Mesendoderm (in vitro differentiated cells): ENCODE measurements at regions not wholly inside any gene's neighbourhood (a gene's known extent, or its start where the extent isn't known, plus 50 kb on each side); places are given as distances from the start of the nearest gene placed in this dataset.
"Not testable (repeated sequence)": the region's sequence is repeated elsewhere in the genome, so short reads cannot be mapped to it uniquely, and the experiment has no call there.

Source experiments
- DNase-seq: peaks from one replicate; pipeline ENCODE4 v3.0.0; 2013
- H2AK5ac ChIP-seq: 2 replicates; pipeline ENCODE4 v1.6.1; 2013; ENCODE audit warnings: low read length, inconsistent platforms
- H2BK120ac ChIP-seq: 2 replicates; pipeline ENCODE4 v1.6.1; 2013; ENCODE audit warnings: low read depth, mild to moderate bottlenecking, low read length, moderate library complexity, mixed read lengths
- H2BK15ac ChIP-seq: replicated peaks from 2 replicates; pipeline ENCODE4 v1.6.1; 2013; ENCODE audit warnings: low read depth, mild to moderate bottlenecking, moderate library complexity
- H2BK5ac ChIP-seq: 2 replicates; pipeline ENCODE4 v1.6.1; 2013; ENCODE audit warnings: low read length, inconsistent platforms
- H3K18ac ChIP-seq: 2 replicates; pipeline ENCODE4 v1.6.1; 2013; ENCODE audit warnings: mild to moderate bottlenecking, low read length, mixed read lengths
- H3K23ac ChIP-seq: one replicate; pipeline ENCODE4 v1.6.1; 2013; ENCODE audit warnings: low read length
- H3K27ac ChIP-seq: 2 replicates; pipeline ENCODE4 v1.5.1; 2013; ENCODE audit warnings: low read depth, mild to moderate bottlenecking, inconsistent platforms, low read length, moderate library complexity
- H3K27me3 ChIP-seq: 2 replicates; pipeline ENCODE4 v1.6.1; 2013; ENCODE audit warnings: low read length, control low read depth, mild to moderate bottlenecking, inconsistent platforms; ENCODE audit not compliant: insufficient read depth, poor library complexity
- H3K36me3 ChIP-seq: 2 replicates; pipeline ENCODE4 v1.6.1; 2013; ENCODE audit warnings: low read length, inconsistent platforms; ENCODE audit not compliant: control insufficient read depth, insufficient read depth
- H3K4ac ChIP-seq: one replicate; pipeline ENCODE4 v1.6.1; 2013; ENCODE audit warnings: low read depth, mild to moderate bottlenecking, low read length, moderate library complexity
- H3K4me1 ChIP-seq: 2 replicates; pipeline ENCODE4 v1.6.1; 2013; ENCODE audit warnings: low read depth, low read length, inconsistent platforms; ENCODE audit not compliant: control insufficient read depth
- H3K4me2 ChIP-seq: 2 replicates; pipeline ENCODE4 v1.6.1; 2013; ENCODE audit warnings: low read length
- H3K4me3 ChIP-seq: 2 replicates; pipeline ENCODE4 v1.5.1; 2013; ENCODE audit warnings: mild to moderate bottlenecking, low read length
- H3K56ac ChIP-seq: one replicate; pipeline ENCODE4 v1.6.1; 2013; ENCODE audit warnings: low read length
- H3K79me1 ChIP-seq: 2 replicates; pipeline ENCODE4 v1.6.1; 2013; ENCODE audit warnings: low read length, inconsistent platforms
- H3K79me2 ChIP-seq: 2 replicates; pipeline ENCODE4 v1.6.1; 2013; ENCODE audit warnings: mild to moderate bottlenecking, low read length; ENCODE audit not compliant: control insufficient read depth, insufficient read depth
- H3K9ac ChIP-seq: 2 replicates; pipeline ENCODE4 v1.6.1; 2013; ENCODE audit warnings: low read length, inconsistent platforms
- H4K5ac ChIP-seq: one replicate; pipeline ENCODE4 v1.6.1; 2013; ENCODE audit warnings: low read length
- H4K8ac ChIP-seq: one replicate; pipeline ENCODE4 v1.6.1; 2013; ENCODE audit warnings: low read depth, mild to moderate bottlenecking, control low read depth, low read length, moderate library complexity
- WGBS: extraction: QIAGEN DNeasy Blood & Tissue Kit; methylation state at CpG from one replicate; pipeline ENCODE4 v1.1.7; 2013; ENCODE audit warnings: low lambda C conversion rate, missing lambda C conversion rate; ENCODE audit not compliant: insufficient coverage; ENCODE audit errors: extremely low coverage; 5-methylcytosine and 5-hydroxymethylcytosine counted together

DNA sequence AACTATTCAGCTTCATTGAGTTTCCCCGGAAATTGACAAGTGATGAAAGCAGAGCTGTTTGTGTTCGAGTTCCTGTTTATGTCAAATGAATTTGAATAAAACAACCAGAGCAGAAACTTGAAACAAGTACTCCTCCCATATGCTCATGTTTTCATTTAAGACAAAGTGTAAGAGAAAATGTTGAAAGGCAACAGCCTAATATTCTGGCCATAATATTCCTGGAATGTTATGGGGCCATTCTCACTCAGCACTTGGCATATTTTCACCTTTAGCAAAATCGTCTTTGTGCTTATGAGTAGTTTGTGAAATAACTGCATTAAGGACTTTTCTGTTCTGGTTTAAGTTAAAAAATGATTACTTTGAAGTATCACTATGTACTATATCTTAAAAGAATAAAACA lies 276.0 kb upstream of the FAT1 start:
- H3K4me1 ChIP-seq: no peaks in the 10 kb centered on the region
- no peak overlapping the region for H3K4ac ChIP-seq
- H3K23ac ChIP-seq: no peak overlapping the region
- no peak for DNase-seq
- H3K79me2 ChIP-seq: no peaks in the 10 kb centered on the region
- H3K9ac ChIP-seq: no peak overlapping the region
- H3K27me3 ChIP-seq: no peaks in the 10 kb centered on the region
- no peaks in the 10 kb centered on the region for H3K36me3 ChIP-seq
- no CpG with 5 or more reads among the region's 3 CpGs for whole genome bisulfite sequencing
- H4K8ac ChIP-seq: no peak overlapping the region
- H3K79me1 ChIP-seq: no peaks in the 10 kb centered on the region
- H3K56ac ChIP-seq: no peak overlapping the region
- H2BK120ac ChIP-seq: no peak overlapping the region
- no peak overlapping the region for H2BK5ac ChIP-seq
- H3K18ac ChIP-seq: no peak overlapping the region
- no peak overlapping the region for H3K27ac ChIP-seq
- no peak overlapping the region for H4K5ac ChIP-seq
- H3K4me3 ChIP-seq: no peak overlapping the region
- no peak overlapping the region for H2AK5ac ChIP-seq
- no peak overlapping the region for H3K4me2 ChIP-seq
- no peak overlapping the region for H2BK15ac ChIP-seq

DNA sequence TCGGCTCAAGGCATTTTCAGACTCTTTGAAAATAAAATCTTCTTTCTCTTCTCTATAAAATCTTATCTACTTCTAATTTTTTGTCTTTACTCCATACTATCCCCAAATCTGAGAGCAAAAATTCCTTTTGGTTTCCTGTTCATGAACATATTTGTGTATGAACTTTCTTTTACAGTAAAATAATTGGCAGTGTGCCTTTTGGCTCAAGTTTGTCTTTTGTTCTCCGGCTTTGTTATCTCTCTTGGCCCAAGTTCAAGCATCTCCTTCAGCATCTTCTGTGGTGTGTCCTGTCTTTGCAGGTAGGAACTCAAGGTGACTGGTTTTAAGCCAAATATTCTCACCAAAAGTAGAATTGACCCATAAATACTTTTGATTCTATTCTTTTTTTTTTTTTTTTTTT lies 276.6 kb upstream of the FAT1 start:
- H3K27me3 ChIP-seq: no peaks in the 10 kb centered on the region
- no peaks in the 10 kb centered on the region for H3K79me2 ChIP-seq
- no peak overlapping the region for H2BK15ac ChIP-seq
- H3K4me2 ChIP-seq: no peak overlapping the region
- no peak overlapping the region for H4K5ac ChIP-seq
- H3K9ac ChIP-seq: no peak overlapping the region
- H3K4me3 ChIP-seq: no peak overlapping the region
- no peaks in the 10 kb centered on the region for H3K4me1 ChIP-seq
- no peak overlapping the region for H2BK5ac ChIP-seq
- no peak overlapping the region for H2AK5ac ChIP-seq
- no peak overlapping the region for H3K27ac ChIP-seq
- H3K18ac ChIP-seq: no peak overlapping the region
- H3K4ac ChIP-seq: no peak overlapping the region
- no CpG with 5 or more reads among the region's 2 CpGs for WGBS
- DNase-seq: no peak
- no peaks in the 10 kb centered on the region for H3K79me1 ChIP-seq
- H4K8ac ChIP-seq: no peak overlapping the region
- no peaks in the 10 kb centered on the region for H3K36me3 ChIP-seq
- no peak overlapping the region for H3K56ac ChIP-seq
- H2BK120ac ChIP-seq: no peak overlapping the region
- no peak overlapping the region for H3K23ac ChIP-seq

DNA sequence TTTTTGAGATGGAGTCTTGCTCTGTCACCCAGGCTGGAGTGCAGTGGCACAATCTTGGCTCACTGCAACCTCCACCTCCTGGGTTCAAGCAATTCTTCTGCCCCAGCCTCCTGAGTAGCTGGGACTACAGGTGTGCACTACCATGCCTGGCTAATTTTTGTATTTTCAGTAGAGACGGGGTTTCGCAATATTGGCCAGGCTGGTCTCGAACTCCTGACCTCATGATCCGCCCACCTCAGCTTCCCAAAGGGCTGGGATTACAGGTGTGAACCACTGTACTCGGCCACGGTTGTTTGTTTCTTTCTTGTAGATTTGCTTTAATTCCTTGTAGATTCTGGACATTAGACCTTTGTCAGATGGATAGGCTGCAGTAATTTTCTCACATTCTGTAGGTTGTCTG lies 278.5 kb upstream of the FAT1 start:
- H2BK120ac ChIP-seq, DNase-seq, H3K36me3 ChIP-seq: not testable (repeated sequence)

DNA sequence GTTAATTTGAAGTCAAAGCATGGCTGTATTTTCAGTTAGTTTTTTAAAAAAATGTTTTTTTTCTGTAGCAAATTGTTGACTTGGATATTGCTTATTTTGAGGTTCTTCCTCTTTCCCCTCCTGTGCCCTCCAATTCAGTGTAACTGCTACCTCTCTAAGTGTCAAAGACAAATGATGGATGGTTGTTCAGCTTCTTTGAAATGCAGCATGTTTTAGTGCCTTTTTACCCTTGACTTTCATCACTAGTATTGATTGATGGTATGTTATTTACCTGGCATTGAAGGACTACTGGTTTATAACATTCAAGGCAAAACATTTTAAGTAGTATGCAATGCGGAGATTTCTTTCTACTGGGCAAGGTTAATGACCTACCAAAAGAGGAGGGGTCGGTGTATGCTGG lies 281.0 kb upstream of the FAT1 start:
- no CpG with 5 or more reads among the region's 2 CpGs for WGBS
- Histone ChIP-seq H3K23ac (no peak overlapping the region), H3K4me1 (no peaks in the 10 kb centered on the region), H3K79me2 (no peaks in the 10 kb centered on the region), H4K8ac (no peak overlapping the region), H3K27me3 (no peaks in the 10 kb centered on the region), H3K4ac (no peak overlapping the region), H3K27ac (no peak overlapping the region), H3K9ac (no peak overlapping the region), H4K5ac (no peak overlapping the region), H2BK5ac (no peak overlapping the region), H3K18ac (no peak overlapping the region), H2AK5ac (no peak overlapping the region), H3K56ac (no peak overlapping the region), H2BK120ac (no peak overlapping the region), H3K36me3 (no peaks in the 10 kb centered on the region), H3K79me1 (no peaks in the 10 kb centered on the region), H2BK15ac (no peak overlapping the region), H3K4me2 (no peak overlapping the region), H3K4me3 (no peak overlapping the region)
- DNase-seq: no peak

More for the DNA sequence above, 278.5 kb upstream of the FAT1 start:
- not testable (repeated sequence) for H3K4me1 ChIP-seq, H2AK5ac ChIP-seq, H4K8ac ChIP-seq, H3K4me3 ChIP-seq, H3K79me2 ChIP-seq, H3K27me3 ChIP-seq, H3K27ac ChIP-seq, H2BK5ac ChIP-seq, H3K56ac ChIP-seq, H3K18ac ChIP-seq, H3K4me2 ChIP-seq, H3K9ac ChIP-seq, H3K79me1 ChIP-seq, H4K5ac ChIP-seq, H2BK15ac ChIP-seq, H3K4ac ChIP-seq, H3K23ac ChIP-seq
- WGBS: no CpG with 5 or more reads among the region's 6 CpGs

DNA sequence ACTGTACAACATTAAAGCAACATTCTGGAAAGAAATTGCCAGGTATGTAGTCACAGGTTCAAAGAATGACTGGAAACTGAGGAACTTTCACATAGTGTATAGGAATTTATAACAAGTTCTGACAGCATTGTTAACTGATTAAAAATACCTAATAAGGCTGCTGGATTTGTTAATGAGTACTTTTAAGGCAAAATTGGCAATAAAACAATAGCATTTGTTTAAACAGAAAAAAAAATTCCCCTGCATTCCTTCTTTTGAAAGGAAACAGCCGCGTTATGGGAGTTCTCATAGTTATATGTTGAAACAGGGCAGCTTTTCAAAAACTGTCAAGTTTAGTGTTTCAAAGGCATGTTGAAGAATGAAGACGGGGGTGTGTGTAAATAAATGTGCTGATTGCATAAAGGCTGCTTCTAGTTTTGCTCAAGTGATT lies 282.5 kb upstream of the FAT1 start:
- Histone ChIP-seq H3K18ac (no peak overlapping the region), H4K8ac (no peak overlapping the region), H3K36me3 (no peaks in the 10 kb centered on the region), H3K27ac (no peak overlapping the region), H3K27me3 (no peaks in the 10 kb centered on the region), H2AK5ac (no peak overlapping the region), H3K4ac (no peak overlapping the region), H3K56ac (no peak overlapping the region), H3K4me1 (no peaks in the 10 kb centered on the region), H4K5ac (no peak overlapping the region), H3K79me1 (no peaks in the 10 kb centered on the region), H3K79me2 (no peaks in the 10 kb centered on the region), H2BK5ac (no peak overlapping the region), H2BK15ac (no peak overlapping the region), H3K4me2 (no peak overlapping the region), H3K4me3 (no peak overlapping the region), H2BK120ac (no peak overlapping the region), H3K9ac (no peak overlapping the region), H3K23ac (no peak overlapping the region)
- no CpG with 5 or more reads among the region's 3 CpGs for WGBS
- no peak for DNase-seq

DNA sequence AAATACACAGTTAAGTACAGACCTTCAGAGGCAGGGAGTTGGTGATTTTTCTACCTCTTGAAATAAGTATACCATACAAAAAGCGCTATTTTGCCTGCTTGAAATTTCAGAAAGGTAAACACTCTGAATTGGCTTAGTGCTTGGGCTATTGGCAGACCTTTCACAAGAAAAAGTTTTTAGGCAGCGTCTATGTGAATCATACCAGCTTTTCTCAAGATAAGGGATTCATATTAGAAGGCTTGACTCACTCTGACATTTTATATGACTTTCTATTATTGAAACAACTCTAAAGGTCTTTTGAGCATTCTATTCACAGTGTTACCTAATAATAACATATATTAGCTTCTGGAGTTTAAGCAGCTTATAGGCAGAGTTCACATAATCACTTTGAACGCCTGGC lies 286.4 kb upstream of the FAT1 start:
- DNase-seq: no peak
- Histone ChIP-seq H3K4me2 (no peak overlapping the region), H3K4ac (no peak overlapping the region), H2BK120ac (no peak overlapping the region), H3K79me1 (no peaks in the 10 kb centered on the region), H3K18ac (no peak overlapping the region), H3K4me1 (no peaks in the 10 kb centered on the region), H3K23ac (no peak overlapping the region), H3K4me3 (no peak overlapping the region), H3K27ac (no peak overlapping the region), H4K8ac (no peak overlapping the region), H4K5ac (no peak overlapping the region), H2AK5ac (no peak overlapping the region), H3K9ac (no peak overlapping the region), H3K79me2 (no peaks in the 10 kb centered on the region), H2BK5ac (no peak overlapping the region), H3K36me3 (no peaks in the 10 kb centered on the region), H2BK15ac (no peak overlapping the region), H3K27me3 (no peaks in the 10 kb centered on the region), H3K56ac (no peak overlapping the region)
- no CpG with 5 or more reads among the region's 3 CpGs for WGBS
